OCI-LY1 (cell line): ENCODE measurements at regions not wholly inside any gene's neighbourhood (a gene's known extent, or its start where the extent isn't known, plus 50 kb on each side); places are given as distances from the start of the nearest gene placed in this dataset.

ENCODE experiments used
- CTCF ChIP-seq: fragments of 200-600 bp; sonication (generic), shearing (Covaris generic); IDR thresholded peaks from 2 replicates; pipeline ENCODE4 v1.5.1; 2017; ENCODE audit warnings: mild to moderate bottlenecking, antibody characterized with exemption, low read length, moderate library complexity, mixed read lengths
- EZH2 ChIP-seq: fragments of 200-600 bp; sonication (generic), shearing (Covaris generic); IDR thresholded peaks from 2 replicates; pipeline ENCODE4 v1.8.0; 2017; ENCODE audit warnings: borderline replicate concordance, mixed run types, mild to moderate bottlenecking, antibody characterized with exemption, low read length, moderate library complexity, mixed read lengths

GRCh38 chr6:1052262-1052661 is 259.6 kb upstream of the FOXQ1 start:
- TF ChIP-seq CTCF (no peak), EZH2 (no peak)
